ENCODE measurements at regions not wholly inside any gene's neighbourhood (a gene's known extent, or its start where the extent isn't known, plus 50 kb on each side); places are given as distances from the start of the nearest gene placed in this dataset.

DNA sequence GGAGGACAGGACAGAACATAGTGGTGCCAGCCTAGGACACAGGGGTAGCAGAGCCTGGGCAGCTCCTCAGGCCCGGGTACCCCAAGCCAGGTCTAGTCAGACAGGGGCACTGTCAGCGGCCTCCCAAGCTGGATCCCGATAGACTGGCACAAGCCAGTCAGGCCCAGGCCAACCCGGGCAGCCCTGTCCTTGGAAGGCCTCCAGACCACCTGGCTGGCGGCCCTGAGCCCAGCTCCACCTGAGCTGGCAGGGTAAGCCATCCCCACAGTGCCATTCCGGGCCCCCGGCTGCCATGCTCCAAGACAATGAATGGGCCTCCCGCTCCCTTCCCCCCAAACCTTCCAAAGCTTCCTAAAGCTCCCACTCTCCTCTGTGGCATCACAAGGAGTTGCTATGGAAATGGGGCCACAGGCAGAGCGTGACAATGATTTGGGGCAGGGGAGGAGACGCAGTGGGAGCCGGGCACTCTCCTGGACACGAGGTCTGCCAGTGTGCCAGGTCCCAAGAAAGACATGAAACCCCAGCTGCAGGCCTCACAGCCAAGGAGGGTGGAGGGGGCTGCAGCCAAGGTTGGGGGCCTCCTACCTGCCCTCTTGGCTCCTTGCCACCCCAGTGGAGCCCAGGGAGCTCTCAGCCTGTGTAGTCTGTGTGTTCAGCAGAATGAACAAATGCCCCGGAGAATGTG, 165.6 kb upstream of the LINGO1 start:
- TF ChIP-seq, protein P1, sequence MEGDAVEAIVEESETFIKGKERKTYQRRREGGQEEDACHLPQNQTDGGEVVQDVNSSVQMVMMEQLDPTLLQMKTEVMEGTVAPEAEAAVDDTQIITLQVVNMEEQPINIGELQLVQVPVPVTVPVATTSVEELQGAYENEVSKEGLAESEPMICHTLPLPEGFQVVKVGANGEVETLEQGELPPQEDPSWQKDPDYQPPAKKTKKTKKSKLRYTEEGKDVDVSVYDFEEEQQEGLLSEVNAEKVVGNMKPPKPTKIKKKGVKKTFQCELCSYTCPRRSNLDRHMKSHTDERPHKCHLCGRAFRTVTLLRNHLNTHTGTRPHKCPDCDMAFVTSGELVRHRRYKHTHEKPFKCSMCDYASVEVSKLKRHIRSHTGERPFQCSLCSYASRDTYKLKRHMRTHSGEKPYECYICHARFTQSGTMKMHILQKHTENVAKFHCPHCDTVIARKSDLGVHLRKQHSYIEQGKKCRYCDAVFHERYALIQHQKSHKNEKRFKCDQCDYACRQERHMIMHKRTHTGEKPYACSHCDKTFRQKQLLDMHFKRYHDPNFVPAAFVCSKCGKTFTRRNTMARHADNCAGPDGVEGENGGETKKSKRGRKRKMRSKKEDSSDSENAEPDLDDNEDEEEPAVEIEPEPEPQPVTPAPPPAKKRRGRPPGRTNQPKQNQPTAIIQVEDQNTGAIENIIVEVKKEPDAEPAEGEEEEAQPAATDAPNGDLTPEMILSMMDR (IDR thresholded peaks at IDR 0.05; ENCODE audit: low read depth, low read length), result no peak
- H3K36me3 ChIP-seq, result no peaks in the 10 kb centered on the region

DNA sequence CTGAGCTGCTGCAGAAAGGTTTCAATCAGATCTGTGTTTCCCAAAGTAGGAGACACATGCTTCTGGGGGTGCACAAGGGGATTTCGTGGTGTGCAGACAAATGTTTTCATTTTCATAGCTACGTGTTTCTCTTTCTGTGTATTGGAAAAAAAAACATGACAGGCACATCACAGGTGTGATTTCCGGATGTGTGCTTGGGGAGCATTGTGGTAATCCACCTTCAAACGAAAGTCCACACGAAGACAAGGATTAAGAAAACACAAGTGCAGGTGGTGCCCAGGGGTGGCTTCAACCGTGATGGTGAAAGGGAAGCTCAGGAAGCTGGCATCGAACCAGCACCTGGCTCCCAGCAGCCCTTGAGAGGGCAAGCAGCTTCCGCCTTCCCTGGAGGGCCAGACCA, 164.6 kb upstream of the LINGO1 start:
- Histone ChIP-seq H3K9me3 (ENCODE audit: severe bottlenecking) (no peaks in the 10 kb centered on the region), H3K4me3 (ENCODE audit: low read depth, low read length) (no peak overlapping the region), H3K36me3 (no peaks in the 10 kb centered on the region), H3K27ac (no peak overlapping the region), H3K27me3 (ENCODE audit: insufficient read depth, low read depth, severe bottlenecking) (no peaks in the 10 kb centered on the region)
- DNase-seq, result no peak
- TF ChIP-seq, protein P1 (IDR thresholded peaks at IDR 0.05; ENCODE audit: low read depth, low read length), result no peak

More for the DNA sequence above, 165.6 kb upstream of the LINGO1 start:
- Histone ChIP-seq H3K27me3 (ENCODE audit: insufficient read depth, low read depth, severe bottlenecking) (no peaks in the 10 kb centered on the region), H3K27ac (no peak overlapping the region), H3K4me3 (ENCODE audit: low read depth, low read length) (no peak overlapping the region), H3K9me3 (ENCODE audit: severe bottlenecking) (no peaks in the 10 kb centered on the region)
- no peak for DNase-seq

DNA sequence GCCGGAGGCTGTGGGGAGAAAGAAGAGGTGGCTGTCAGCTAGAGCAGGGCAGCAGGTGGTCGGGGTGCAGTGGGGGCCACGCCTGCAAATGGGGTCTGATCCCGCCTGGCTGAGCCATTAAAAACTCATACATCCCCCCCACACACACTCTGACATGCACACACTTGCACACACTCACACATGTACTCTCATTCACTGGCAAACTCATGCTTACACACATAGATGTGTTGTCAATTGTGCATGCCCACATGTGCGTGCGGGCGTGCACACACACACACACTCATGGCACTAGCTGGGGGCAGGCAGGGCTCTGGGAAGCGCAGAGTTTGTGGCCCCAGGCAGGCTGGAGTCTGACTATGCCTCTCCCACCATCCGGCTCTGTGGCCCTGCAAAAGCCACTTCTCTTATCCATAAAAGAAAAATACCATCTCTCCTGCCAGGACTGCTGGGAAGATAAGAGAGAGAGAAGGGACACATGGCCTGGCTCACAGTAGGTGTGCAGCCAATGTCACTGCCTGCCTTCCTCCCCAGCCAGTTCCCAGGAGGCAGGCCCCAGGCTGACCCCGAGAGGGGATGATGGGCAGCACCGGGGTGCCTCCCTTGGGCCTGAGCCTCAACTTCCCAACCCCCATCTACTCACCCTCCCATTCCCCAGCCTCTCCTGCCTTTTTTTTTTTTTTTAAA, 163.5 kb upstream of the LINGO1 start:
- Histone ChIP-seq H3K36me3 (no peaks in the 10 kb centered on the region), H3K27me3 (ENCODE audit: insufficient read depth, low read depth, severe bottlenecking) (no peaks in the 10 kb centered on the region), H3K4me3 (ENCODE audit: low read depth, low read length) (no peak overlapping the region), H3K9me3 (ENCODE audit: severe bottlenecking) (no peaks in the 10 kb centered on the region), H3K27ac (no peak overlapping the region)
- TF ChIP-seq, protein P1 (IDR thresholded peaks at IDR 0.05; ENCODE audit: low read depth, low read length), result no peak
- no peak for DNase-seq

DNA sequence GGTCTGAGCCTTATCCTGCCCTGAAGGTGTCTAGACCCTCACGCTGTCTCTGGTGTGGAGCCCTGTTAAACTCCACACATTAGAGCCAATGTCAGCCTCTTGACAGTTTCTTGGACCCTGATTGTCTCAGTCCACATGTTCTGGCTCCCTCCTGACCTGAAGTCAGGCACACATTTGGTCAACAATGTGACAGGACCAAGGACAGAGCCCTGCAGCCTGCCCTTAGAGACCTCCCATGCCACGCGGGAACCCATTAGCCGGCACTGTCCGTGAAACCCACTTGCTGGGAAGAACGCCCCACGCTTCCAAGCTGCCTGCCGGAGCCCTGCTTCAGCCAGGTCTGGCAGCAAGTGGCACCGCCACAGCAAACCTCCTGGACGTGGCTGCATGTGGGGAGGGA, 162.7 kb upstream of the LINGO1 start:
- Histone ChIP-seq H3K27ac (no peak overlapping the region), H3K36me3 (no peaks in the 10 kb centered on the region), H3K4me3 (ENCODE audit: low read depth, low read length) (no peak overlapping the region), H3K27me3 (ENCODE audit: insufficient read depth, low read depth, severe bottlenecking) (no peaks in the 10 kb centered on the region), H3K9me3 (ENCODE audit: severe bottlenecking) (no peaks in the 10 kb centered on the region)
- TF ChIP-seq, protein P1 (IDR thresholded peaks at IDR 0.05; ENCODE audit: low read depth, low read length), result no peak
- DNase-seq, result no peak

DNA sequence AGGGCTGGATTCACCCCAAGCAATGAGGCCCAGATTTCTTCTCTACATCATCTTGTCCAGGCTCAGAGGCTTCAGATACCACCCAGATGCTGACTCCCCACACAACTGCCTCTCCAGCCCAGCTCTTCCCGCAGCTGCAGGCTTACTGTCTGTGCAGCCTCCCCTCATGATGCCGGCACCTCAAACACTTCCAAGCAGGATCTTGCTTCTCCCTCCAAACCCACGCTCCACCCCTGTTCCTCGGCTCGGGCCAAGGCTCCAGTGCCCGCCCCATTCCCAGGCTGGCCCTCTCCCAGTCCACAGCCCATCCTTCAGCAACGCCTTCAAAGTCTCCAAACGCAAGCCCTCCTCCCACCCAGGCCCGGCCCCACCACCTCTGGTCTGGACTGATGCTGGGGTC, 159.2 kb upstream of the LINGO1 start:
- Histone ChIP-seq H3K27me3 (ENCODE audit: insufficient read depth, low read depth, severe bottlenecking) (no peaks in the 10 kb centered on the region), H3K36me3 (no peaks in the 10 kb centered on the region), H3K27ac (no peak overlapping the region), H3K4me3 (ENCODE audit: low read depth, low read length) (no peak overlapping the region), H3K9me3 (ENCODE audit: severe bottlenecking) (no peaks in the 10 kb centered on the region)
- DNase-seq, result no peak
- TF ChIP-seq, protein P1 (IDR thresholded peaks at IDR 0.05; ENCODE audit: low read depth, low read length), result no peak
